Mesothelial cell of epicardium (in vitro differentiated cells): ENCODE measurements at regions not wholly inside any gene's neighbourhood (a gene's known extent, or its start where the extent isn't known, plus 50 kb on each side); places are given as distances from the start of the nearest gene placed in this dataset.

Experiments
- DNase-seq, 2 experiments: peaks; one replicate each; pipeline ENCODE4 v3.0.0; 2021; ENCODE audit warnings: low spot score in 2 of 2; ENCODE audit not compliant: unreplicated experiment in 2 of 2
- H3K27ac Mint-ChIP-seq: 2 replicates; pipeline ENCODE4 v1.8.0; 2021; ENCODE audit warnings: mixed read lengths
- H3K27me3 Mint-ChIP-seq: 2 replicates; pipeline ENCODE4 v1.8.0; 2021; ENCODE audit warnings: low read depth, mixed read lengths
- H3K36me3 Mint-ChIP-seq: 2 replicates; pipeline ENCODE4 v1.8.0; 2021; ENCODE audit warnings: mixed read lengths
- H3K4me1 Mint-ChIP-seq: 2 replicates; pipeline ENCODE4 v1.8.0; 2021; ENCODE audit warnings: mixed read lengths
- H3K4me3 Mint-ChIP-seq: 2 replicates; pipeline ENCODE4 v1.8.0; 2021; ENCODE audit warnings: mild to moderate bottlenecking, moderate library complexity, mixed read lengths
- H3K9me3 Mint-ChIP-seq: 2 replicates; pipeline ENCODE4 v1.8.0; 2021; ENCODE audit warnings: mixed read lengths
- TF ChIP-seq, protein P1 (sequence below): fragments of 200-600 bp; sonication (generic); IDR thresholded peaks from one replicate; pipeline ENCODE4 v1.5.0; 2021; ENCODE audit warnings: antibody characterized with exemption; ENCODE audit not compliant: unreplicated experiment

DNA sequence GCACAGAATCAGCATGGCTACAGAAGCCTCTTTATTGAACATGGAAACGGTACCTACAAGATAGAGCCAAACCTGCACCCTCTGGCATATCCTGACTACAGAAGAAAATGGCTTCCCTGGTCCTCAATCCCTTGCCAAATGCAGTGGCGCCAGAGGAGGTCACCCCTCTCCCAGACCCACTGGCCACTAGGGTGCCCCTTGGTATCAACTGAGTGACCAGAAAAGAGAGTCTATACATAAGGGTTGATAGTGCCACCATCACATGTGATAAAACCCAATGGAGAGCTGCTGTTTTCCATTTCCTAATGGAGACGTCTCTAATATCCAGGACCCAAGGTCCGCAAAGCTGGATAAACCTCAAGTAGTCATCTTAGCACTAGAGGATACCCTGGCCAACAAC lies 52.7 kb upstream of the ALK start:
- no peaks in the 10 kb centered on the region for H3K36me3 Mint-ChIP-seq
- H3K9me3 Mint-ChIP-seq, result no peaks in the 10 kb centered on the region
- H3K27me3 Mint-ChIP-seq, result peaks cover 53% of the 10 kb centered on the region
- H3K4me1 Mint-ChIP-seq, result no peaks in the 10 kb centered on the region
- H3K4me3 Mint-ChIP-seq, result no peak overlapping the region
- TF ChIP-seq, protein P1, sequence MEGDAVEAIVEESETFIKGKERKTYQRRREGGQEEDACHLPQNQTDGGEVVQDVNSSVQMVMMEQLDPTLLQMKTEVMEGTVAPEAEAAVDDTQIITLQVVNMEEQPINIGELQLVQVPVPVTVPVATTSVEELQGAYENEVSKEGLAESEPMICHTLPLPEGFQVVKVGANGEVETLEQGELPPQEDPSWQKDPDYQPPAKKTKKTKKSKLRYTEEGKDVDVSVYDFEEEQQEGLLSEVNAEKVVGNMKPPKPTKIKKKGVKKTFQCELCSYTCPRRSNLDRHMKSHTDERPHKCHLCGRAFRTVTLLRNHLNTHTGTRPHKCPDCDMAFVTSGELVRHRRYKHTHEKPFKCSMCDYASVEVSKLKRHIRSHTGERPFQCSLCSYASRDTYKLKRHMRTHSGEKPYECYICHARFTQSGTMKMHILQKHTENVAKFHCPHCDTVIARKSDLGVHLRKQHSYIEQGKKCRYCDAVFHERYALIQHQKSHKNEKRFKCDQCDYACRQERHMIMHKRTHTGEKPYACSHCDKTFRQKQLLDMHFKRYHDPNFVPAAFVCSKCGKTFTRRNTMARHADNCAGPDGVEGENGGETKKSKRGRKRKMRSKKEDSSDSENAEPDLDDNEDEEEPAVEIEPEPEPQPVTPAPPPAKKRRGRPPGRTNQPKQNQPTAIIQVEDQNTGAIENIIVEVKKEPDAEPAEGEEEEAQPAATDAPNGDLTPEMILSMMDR, result no peak
- no peak overlapping the region for H3K27ac Mint-ChIP-seq
- no peak for DNase-seq

DNA sequence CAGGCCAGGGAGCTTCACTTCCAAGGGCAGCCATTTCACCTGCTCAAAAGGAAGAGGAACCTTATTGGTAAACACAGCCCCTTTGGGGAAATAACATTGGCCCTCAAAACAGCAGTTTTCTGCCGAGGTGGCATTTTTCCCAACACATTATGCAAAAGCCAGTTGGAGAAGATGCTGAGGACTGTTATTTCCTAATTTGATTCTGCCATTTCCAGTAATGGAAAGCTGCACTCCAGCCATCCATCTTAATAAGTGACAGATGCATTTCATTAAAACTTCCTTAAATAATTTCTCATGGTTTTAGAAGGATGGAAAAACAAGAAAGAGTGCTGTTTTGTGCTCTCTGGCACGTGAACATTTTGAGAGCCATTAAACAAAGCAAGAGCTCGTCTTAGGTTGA lies 55.9 kb upstream of the ALK start:
- DNase-seq, result no peak
- no peaks in the 10 kb centered on the region for H3K4me1 Mint-ChIP-seq
- H3K4me3 Mint-ChIP-seq, result no peak overlapping the region
- H3K36me3 Mint-ChIP-seq, result no peaks in the 10 kb centered on the region
- H3K27ac Mint-ChIP-seq, result no peak overlapping the region
- peaks cover 67% of the 10 kb centered on the region for H3K27me3 Mint-ChIP-seq
- no peaks in the 10 kb centered on the region for H3K9me3 Mint-ChIP-seq
- TF ChIP-seq, protein P1, result no peak

DNA sequence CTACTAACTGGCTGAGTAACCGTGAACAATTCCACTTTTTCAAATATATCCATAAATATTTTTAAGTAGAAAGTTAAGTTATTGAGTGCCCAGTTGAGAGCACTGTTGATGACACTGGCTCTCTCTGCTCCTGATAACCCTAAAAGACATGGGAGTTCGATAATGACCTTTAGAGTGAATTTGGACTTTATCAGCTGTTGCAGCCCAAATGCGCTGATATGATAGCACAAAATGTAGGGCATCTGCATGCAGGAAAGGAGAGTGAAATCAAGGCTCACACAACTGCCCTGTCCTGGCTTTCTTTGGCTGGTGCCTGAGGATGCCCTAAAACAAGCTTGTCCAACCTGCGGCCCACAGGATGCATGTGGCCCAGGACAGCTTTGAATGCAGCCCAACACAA lies 60.0 kb upstream of the ALK start:
- TF ChIP-seq, protein P1, result no peak
- Mint-ChIP-seq H3K4me3 (no peak overlapping the region), H3K36me3 (no peaks in the 10 kb centered on the region), H3K27me3 (peaks cover 69% of the 10 kb centered on the region), H3K27ac (no peak overlapping the region), H3K4me1 (no peaks in the 10 kb centered on the region), H3K9me3 (no peaks in the 10 kb centered on the region)
- DNase-seq, result no peak

DNA sequence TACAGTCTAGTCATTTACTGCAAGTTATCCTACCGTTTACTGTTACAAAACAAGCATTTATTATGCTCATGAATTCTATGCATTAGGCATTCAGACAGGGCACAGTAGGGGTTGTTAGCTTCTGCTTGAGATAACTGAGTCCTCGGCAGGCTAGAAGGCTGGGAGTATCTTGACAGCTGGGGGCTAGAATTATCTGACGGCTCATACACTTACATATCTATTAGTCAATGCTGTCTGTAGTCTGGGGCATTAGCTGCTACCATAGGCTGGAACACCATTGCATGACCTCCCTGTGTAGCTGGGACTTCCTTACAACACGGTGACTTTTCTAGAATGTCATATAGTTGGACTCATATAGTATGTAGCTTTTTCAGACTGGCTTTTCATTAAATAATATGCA lies 61.9 kb upstream of the ALK start:
- H3K36me3 Mint-ChIP-seq, result no peaks in the 10 kb centered on the region
- peaks cover 62% of the 10 kb centered on the region for H3K27me3 Mint-ChIP-seq
- H3K27ac Mint-ChIP-seq, result no peak overlapping the region
- no peak overlapping the region for H3K4me3 Mint-ChIP-seq
- no peaks in the 10 kb centered on the region for H3K9me3 Mint-ChIP-seq
- H3K4me1 Mint-ChIP-seq, result no peaks in the 10 kb centered on the region
- no peak for DNase-seq
- TF ChIP-seq, protein P1, result no peak

DNA sequence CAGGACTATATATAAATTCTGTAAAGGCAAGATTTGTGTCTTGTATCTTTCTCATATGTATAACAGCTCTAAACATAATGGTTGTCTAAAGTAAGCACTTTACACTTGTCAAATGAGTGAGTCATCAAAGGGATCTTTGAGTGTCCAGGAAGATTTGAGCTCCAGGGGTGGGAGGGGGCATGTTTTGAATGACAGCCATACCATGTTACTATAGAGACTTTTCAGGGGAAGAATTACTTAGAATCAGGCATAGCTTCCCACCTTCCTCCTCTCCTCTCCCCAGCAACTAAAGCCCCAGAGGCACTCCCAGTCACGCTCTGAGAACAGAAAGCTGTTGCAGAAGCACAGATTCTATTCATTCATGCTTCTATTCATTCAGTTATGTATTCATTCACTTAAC lies 65.8 kb upstream of the ALK start:
- DNase-seq, result no peak
- no peak overlapping the region for H3K4me3 Mint-ChIP-seq
- H3K4me1 Mint-ChIP-seq, result no peaks in the 10 kb centered on the region
- H3K36me3 Mint-ChIP-seq, result no peaks in the 10 kb centered on the region
- peaks cover 26% of the 10 kb centered on the region for H3K27me3 Mint-ChIP-seq
- H3K27ac Mint-ChIP-seq, result no peak overlapping the region
- no peaks in the 10 kb centered on the region for H3K9me3 Mint-ChIP-seq
- TF ChIP-seq, protein P1, result no peak

DNA sequence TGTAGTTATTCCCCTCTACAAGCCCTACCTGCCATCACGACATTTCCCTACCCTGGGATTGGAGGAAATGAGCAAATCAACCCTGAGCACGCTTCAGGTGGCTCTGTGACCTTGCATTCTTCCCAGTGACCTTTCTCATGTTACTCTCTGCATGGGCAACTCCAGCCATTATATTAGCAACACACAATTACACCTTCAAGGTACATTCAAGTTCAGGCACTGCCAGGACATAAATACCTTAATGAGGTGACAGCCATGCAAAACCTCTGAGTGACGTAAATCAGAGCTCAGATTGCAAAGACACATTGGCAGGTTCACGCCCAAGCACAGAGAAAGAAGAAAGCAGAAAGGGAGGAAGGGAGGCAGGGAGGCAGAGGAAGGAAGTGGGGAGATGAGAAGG lies 68.7 kb upstream of the ALK start:
- H3K4me1 Mint-ChIP-seq, result no peaks in the 10 kb centered on the region
- no peak overlapping the region for H3K27ac Mint-ChIP-seq
- no peak for DNase-seq
- H3K9me3 Mint-ChIP-seq, result no peaks in the 10 kb centered on the region
- TF ChIP-seq, protein P1, result no peak
- H3K36me3 Mint-ChIP-seq, result no peaks in the 10 kb centered on the region
- H3K27me3 Mint-ChIP-seq, result peaks cover 9% of the 10 kb centered on the region
- no peak overlapping the region for H3K4me3 Mint-ChIP-seq
